GM18520 (cell line): ENCODE measurements at regions not wholly inside any gene's neighbourhood (a gene's known extent, or its start where the extent isn't known, plus 50 kb on each side); places are given as distances from the start of the nearest gene placed in this dataset.
A peak's percentile ranks its signal among the peaks of the same experiment; 100 is the strongest.

Source experiments
- ATAC-seq: cut with Tn5 transposase; IDR thresholded peaks from one replicate; pipeline ENCODE4 v1.9.1; 2021; ENCODE audit not compliant: unreplicated experiment

DNA sequence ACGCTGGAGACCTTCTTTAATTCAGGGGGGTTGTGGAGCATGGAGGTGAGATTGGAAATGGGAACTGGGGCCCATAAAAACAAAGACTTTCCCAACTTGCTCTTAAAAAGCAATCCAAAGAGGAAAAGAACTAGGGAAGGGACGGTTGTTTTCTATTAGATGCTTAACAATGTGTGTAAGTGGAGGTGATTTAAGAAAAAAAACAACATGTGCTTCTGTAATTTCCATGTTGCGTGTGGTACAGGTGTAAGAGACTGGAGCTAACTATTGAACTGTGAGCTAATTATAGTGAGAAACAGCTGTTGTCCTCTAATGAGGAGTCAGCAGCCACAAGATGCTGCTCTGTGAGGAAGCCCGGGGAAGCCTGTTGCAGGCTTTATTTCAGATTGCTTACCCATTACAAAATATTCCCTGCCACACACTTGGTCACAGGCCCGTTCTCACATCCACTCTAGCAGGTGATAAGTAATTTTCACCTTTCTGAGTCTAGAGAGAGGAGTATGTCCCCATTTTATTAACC is 280.6 kb upstream of the PARD3B start:
- no peak for ATAC-seq

DNA sequence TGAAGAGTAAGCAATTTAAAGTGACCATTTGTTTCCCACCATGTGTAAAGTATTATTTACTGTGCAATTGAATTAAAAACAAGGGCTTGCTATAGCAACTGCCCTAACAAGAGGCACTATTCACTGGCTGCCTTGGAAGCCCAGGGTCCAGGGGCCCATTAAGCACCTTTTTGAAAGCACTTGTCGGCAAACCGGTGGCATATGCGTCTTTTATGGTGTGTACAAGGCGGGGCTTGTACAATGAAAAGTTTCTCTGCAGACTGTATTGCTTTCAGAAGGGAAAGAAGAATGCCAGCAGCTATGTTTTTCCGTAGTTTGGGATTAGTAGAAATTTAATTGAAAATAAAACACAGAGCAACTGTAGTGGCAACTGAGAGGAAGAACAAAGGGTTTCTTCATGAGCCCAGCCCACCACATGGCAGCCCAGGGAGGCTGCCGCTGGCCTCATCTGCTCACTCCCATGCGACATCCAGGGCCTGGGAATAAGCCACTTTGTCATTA is 279.5 kb upstream of the PARD3B start:
- ATAC-seq = no peak

DNA sequence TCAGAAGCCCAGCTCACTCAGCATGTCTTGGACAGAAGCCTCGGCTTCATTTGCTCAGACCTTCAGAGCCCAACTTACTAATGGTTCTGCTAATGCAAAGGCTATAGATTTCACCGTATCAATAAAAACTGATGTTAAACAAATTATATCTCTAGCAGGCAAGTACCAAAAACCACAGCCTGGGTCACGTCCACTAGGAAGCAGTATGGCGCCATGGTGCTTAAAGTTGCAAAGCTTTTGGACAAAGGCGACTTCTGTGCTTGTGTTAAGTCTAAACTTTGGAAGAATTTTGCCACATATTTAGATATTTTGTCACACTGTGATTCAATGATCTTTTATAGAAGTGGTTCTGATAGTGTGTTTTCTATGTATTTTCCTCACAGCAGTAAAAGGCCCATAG is 276.8 kb upstream of the PARD3B start:
- no peak for ATAC-seq

DNA sequence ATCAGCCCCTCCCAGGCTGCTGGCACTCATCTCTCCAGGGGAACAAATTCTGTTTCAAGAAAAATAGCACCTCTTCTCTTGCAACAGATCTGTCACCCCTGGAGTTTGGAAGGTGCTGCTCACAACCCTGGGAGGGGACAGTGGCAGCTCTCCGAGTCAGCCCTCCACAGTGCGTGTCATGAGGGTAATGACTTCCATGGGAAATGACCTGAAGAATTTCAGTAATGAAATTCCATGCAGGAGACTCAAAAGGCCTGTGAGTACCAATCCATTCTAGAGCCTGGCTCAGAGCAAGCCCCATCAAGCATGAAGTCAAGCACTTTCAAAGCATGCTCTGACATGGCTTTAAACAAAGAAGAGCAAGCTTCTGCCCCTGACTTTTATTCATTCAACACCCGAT is 276.3 kb upstream of the PARD3B start:
- no peak for ATAC-seq

DNA sequence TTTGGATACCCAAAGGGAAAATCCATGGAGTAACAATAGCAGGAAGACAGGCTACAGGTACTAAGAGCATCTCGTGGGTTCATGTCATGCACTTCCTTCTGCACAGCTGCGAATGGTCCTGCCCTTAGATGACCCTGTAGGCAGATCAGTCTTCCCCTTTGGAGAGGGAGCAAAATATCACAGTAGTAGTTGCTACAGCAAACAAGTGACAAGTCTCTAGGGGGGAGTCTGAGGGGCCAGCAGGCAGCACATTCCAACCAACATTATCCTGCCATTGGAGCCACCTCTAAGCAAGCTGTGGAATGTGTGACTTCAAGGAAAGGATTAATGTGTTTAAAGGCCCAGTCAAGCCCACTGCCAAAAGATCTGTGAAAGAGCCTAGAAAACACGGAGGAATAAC is 273.2 kb upstream of the PARD3B start:
- no peak for ATAC-seq

DNA sequence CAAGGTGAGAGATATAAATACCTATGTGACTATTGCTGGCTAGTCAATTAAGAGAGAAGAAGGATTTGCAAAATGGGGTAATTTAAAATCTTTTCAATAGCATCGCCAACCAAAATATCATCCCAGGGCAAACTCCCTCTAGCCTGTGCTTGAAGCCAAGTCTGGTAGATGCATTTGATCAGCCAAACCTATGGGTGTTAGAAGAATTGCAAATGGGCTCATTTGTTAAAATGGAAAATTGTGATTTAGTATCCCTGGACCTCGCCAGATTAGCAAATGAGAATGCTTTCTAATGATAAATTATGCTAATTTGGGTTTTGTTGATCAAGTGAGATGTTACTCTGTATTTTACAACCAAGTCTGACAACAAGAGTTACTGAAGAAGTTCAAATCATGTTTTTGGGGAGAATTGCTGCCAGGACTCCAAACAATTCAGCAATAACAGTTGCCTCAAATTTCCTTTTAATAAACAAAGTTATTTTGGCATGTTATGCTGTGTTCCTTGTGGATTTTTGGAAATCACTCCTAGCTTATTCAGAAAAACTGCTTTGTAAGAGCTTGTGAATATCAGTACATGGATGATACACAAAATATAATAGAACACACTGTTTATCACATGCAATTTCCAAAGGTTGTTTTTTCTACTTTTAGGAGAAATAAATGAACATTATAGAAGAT is 272.5 kb upstream of the PARD3B start:
- ATAC-seq = no peak

DNA sequence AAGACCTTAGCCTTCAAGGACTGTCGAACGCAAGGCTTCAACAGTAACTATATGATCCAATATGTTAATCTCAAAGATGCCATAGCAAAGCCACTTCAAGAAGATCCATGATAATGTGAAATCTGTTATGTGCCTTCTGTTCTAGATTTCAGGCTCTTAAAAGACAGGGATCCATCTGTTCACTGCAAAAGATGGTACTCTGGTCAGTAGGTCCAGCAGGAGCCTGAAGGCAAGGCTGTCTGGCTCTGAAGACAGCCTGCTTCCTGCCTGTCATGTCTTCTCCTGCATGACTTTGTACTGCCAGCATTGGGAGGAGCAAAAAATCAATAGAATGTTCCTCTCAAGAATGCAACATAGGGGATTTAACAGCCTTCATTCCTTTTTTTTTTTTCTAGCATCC is 270.8 kb upstream of the PARD3B start:
- no peak for ATAC-seq

DNA sequence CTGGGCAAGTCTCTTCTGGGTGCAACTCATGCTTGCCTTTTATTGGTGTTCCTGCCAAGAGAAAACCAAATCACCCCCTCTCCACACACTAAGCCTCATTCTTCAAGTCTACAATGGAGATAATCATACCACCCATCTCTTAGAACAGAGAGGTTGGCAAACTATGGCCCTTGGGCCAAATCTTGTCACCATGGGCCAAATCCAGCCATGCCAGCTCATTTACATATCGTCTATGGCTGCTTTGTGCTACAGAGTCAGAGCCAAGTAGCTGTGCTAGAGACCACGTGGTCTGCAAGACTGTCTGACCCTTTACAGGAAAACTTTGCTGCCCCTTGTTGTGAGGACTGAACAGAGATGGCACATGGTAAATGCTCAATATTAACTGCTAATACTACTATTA is 270.3 kb upstream of the PARD3B start:
- no peak for ATAC-seq

DNA sequence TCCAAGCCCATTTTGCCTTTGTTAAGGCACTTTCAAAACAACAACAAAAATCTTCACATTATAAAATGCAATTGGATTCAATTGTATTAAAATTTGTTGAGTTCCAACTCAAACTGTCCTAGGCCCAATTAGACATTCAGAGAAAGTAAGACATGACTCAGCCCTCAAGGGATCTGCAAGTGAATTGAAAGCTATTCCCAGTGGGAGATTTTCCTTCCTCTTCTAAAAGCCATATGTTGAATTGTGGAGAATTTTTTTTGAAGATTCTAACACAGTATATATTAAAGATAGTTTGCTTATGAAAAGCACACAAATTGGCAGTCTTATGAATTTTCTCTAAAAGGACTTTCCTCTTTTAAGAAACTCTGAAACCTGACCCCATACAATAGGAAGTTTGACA is 268.0 kb upstream of the PARD3B start:
- no peak for ATAC-seq

DNA sequence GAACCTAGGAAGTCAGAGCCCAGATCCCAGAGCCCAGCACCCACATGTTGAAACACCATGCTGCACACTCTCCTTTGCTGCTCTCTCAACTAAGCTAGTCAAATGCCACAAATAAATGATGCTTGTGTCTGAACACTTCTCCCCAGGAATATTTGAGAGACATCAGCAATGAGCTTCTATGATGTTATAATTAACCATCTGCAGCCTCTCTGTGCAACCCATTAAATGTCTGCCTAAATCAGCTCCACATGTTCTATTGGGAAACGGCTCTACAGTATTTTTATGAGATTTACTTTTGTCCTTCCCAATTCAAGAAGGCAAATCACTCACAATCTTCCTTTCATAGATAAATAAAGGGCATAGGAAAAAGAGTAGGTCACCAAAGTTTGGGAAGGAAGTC is 266.8 kb upstream of the PARD3B start:
- ATAC-seq = no peak

DNA sequence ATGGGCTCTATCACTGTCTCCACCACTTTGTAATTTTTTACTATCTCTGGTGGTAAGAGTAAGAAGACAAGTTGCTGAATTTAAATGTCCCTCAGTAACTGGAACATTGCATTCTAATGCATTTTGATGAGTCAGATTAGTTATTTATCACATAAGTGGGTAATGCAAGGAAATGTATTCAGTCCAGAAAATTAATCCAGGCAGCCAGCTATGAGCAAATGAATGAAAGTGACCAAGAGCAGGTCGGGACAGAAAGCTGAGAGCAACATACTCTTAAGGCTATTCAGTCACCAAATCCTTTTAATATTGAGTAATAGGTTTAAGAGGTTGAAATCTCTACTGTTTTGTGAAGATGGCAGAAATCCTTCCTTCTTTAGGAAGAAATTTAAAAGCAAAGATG is 265.5 kb upstream of the PARD3B start:
- no peak for ATAC-seq

DNA sequence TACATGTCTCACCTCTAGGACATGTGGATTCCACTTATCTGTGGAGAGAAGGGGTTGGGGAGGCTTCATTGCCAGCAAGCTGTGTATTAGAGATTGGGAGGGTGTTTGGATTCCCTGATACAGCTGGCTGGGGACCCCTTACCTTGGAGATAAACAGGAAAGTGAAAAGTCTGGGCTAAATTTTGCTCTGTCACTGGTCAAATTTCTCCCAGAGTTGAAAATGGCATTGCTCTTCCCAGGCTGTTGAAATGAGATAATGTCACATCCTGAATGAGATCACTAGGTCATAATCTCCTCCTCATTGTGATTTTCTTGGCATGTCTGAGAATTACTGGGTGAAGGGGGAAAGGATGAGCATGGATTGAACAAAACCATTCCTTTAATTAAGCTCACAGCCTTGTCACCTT is 265.0 kb upstream of the PARD3B start:
- no peak for ATAC-seq

DNA sequence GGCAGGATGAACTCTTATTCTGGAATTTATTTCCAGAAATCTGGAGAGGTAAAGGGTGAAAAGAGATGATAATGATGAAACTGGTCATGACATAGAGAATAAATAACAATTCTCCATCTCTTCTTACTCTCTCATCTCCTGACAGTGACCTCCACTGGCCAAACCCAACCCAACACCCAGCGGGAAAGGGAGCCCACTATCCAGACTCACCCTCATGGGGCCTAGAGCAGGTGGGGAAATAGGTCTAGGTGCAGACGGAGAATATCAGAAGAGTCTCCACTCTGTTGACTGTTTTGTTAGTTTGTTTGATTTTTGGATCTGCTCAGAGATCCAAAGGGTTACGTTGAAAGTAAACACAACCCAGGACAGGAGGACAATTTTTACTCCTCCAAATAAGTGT is 263.2 kb upstream of the PARD3B start:
- no peak for ATAC-seq

DNA sequence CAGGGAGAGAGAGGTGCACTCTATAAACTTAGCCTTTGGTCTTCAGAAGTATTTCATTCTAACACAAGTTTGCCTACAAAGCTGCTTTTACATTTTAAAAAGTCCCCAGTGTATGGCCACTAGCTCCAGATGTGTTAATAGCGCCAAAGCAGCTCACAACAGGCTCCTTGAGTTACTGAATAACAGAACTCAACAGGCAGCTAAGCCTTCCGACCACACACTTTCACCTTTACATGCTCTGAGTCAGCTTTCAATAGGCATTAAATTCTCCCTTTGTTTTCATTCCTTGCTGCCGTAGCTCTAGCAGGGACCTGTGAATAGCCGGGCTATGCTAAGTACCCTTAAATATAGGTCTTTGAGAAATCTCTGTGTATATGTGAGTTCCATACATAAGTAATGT is 262.8 kb upstream of the PARD3B start:
- peak; percentile 85 for ATAC-seq

DNA sequence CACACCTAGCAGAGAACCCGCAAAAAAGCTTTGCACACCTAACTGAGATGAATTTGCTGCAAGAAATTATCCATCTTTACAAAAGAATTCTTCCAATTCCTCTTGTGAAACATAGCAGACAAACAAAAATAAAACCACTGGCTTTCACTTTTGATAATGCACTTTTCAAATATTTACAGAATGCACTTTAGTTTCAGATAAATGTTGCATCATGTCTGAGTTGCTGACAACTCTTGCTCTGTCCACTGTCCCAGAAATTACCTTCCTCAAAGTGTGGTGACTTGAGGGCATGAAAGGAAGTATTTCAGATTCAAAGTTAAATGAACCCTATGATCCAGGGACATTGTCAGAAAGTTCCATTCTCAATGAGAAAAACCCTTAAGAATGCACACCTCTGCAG is 256.2 kb upstream of the PARD3B start:
- no peak for ATAC-seq

DNA sequence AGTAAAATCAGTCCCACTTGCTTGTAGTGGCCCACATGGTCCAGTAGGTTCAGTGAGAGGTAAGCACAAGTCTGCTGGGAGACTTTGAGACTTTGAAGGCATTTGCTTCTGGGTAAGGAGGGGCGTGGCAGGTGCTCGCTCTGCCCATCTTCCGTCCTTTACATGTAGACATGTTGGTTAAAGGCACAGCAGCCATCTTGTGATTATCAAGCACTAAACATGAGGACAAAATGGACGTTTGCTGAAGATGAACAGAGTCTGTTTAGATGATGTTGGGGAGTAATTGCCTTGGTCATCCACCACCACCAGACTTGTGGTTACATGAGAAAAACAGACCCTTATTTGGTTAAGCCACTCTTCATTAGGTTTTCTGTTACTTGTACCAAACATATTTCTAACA is 252.8 kb upstream of the PARD3B start:
- no peak for ATAC-seq

DNA sequence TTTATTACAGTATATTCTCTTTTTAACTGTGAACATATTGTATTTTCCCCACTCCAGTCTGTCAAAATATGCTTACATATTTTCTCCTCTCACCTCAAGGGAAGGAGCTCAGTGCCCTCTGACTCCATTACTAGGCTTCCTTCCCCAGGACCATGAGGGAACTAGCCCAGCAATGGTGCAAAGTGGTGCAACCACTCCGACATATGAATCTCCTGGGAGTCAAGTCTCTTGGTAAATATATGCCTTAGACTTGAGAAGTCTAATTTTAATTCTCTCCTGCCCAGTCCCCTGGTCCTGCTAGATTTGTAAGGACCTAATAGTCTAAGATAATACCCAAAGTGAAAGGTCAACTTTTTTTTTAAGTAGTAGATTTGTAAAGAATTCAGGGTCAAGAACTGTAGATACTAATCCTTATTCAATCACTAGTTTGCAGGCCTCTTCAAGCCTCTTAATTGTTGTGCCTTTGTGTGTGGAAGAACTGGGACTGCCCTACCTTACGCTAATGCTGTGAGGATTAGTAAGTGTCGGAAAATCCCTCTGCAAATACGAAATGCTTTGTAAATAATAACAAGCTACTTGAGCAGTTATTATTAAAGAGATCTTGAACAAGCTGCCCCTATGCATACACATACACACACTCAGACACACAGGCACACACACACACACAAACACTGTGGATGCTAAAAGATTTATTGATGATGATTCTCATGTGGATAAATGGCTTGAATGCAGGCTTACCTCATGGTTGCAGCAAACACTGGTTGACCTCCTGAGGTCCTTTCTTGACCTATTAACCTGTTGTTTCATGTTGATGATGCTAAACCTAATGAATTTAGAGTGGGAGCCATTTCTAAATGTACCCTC is 251.2 kb upstream of the PARD3B start:
- ATAC-seq = no peak

DNA sequence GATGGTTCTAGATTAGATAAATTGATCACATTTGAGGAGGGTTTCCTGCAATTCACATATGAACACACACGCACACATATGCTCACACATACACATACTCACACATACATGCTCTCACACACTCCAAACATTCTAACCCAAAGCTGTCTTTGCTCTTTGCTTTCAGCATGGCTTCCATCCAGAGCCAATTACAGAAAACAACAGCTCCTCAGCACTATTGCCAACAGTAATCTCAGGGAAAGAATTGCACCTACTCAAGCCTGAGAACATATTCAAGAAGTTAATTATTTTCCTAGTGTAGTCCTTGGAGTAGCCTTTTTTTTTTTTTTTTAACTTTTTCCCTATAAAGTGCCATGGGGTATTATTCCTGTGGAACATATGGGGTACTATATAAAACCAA is 246.9 kb upstream of the PARD3B start:
- no peak for ATAC-seq

DNA sequence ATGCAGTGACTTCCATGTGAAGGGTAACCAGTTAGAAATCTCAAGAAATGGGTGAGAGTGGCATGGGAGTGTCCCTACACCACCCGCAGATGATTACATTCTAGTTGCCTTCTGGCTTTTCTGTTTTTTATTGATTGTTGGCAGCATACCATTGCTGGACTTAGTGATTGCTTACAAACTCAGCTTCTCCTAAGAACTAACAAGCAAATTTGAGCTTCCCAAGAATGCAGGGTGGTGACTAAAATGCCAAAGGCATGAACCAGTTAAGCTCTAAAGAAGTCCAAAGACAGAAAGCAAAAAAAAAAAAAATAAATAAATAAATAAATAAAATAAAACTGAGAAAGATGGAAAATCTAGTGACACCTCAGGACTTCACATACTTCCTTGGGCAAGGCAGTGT is 245.5 kb upstream of the PARD3B start:
- no peak for ATAC-seq

DNA sequence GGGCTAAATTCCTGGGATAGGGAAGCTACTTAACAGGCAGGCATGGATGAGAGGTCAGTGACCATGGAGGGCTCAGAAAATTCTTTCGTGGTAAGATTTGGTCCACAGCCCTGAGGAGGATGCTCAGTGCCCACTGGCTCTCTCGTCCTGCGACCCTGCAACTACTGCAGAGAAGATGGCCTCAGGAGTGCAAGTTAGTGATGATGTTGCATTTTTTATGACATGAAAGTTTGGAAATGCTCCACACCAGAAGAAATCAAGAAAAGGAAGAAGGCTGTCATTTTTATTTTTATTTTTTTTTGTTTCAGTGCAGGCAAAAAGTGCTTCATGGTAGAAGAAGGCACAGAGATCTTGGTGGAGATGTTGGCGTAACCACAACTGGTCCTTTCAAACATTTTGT is 238.6 kb upstream of the PARD3B start:
- no peak for ATAC-seq

DNA sequence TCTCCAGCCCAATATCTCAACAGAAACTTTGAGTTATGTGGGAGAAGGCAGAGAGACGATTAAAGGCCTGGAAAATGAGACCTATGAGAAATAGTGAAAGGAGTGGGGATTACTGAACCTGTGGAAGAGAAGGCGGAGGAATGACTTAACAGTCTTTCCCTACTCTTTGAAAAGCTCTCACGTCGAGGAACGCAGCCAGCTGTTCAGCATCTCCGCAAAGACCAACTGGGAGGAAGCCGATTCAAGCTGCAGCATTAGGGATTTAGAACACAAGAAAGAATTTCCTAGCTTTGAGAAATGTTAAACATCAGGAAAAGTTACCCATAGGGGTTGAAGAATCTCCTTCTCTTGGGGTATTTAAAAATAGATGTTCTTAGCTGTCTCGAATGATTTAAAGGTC is 233.2 kb upstream of the PARD3B start:
- ATAC-seq = no peak

DNA sequence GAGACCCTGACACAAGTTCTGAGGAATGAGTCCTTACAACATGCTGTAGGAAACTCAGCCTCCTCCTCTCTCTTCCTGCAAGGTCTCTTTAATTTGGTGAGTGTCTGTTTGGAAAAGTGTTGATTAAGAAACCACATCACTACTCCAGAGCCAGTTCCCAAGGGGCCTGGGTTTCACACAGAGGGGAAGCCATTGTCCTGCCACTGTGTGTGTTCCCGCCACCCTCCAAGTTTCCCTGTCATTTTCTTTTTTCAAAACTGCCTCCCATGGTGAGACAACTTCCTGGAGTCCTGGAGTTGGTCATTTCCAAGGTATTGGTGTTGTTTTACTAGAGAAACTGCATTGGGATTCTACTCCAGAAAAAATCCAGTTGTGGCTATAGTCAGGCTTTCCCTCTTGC is 232.0 kb upstream of the PARD3B start:
- ATAC-seq = no peak
